HT1080 (cell line): ENCODE measurements at regions not wholly inside any gene's neighbourhood (a gene's known extent, or its start where the extent isn't known, plus 50 kb on each side); places are given as distances from the start of the nearest gene placed in this dataset.
"Not testable (repeated sequence)": the region's sequence is repeated elsewhere in the genome, so short reads cannot be mapped to it uniquely, and the experiment has no call there.

Experiments
- DNase-seq: peaks from one replicate; pipeline ENCODE4 v3.0.0-alpha.2; 2015; ENCODE audit warnings: low read depth

GRCh38 chr11:12585861-12586260, 88.4 kb upstream of the TEAD1 start:
- no peak for DNase-seq

- peak; percentile 81 for DNase-seq
Measured at GRCh38 chr11:12587333-12587991, 86.8 kb upstream of the TEAD1 start.

GRCh38 chr11:12591706-12592105, 82.5 kb upstream of the TEAD1 start:
- DNase-seq, result no peak

DNA sequence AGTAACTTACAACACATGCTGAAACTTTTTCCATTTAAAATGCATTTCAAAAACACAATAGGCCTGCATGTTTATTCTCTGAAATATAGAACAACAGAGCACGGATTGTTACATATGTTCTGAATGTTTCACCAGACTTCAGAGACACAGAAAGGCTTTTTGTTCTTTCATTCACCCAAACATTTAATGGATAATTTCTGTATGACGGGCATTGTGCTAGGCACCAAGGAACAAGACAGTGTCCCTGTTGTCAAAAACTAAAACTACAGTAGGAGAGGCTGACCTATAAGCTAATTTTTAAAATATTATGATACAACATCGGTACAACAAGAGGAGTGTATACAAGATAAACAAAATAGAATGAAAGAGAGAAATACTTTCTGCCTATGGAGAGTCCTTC, 81.9 kb upstream of the TEAD1 start:
- no peak for DNase-seq

DNA sequence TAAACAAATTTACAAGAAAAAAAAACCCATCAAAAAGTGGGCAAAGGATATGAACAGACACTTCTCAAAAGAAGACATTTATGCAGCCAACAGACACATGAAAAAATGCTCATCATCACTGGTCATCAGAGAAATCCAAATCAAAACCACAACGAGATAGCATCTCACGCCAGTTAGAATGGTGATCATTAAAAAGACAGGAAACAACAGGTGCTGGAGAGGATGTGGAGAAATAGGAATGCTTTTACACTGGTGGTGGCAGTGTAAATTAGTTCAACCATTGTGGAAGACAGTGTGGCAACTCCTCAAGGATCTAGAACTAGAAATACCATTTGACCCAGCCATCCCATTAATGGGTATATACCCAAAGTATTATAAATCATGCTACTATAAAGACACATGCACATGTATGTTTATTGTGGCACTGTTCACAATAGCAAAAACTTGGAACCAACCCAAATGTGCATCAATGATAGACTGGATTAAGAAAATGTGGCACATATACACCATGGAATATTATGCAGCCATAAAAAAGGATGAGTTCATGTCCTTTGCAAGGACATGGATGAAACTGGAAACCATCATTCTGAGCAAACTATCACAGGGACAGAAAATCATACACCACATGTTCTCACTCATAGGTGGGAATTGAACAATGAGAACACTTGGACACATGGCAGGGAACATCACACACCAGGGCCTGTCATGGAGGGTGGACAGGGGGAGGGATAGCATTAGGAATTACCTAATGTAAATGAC, 79.0 kb upstream of the TEAD1 start:
- not testable (repeated sequence) for DNase-seq

GRCh38 chr11:12598330-12599256, 75.6 kb upstream of the TEAD1 start:
- peak; percentile 76 for DNase-seq

- DNase-seq, result peak; percentile 13
Measured at GRCh38 chr11:12599408-12600143, 74.6 kb upstream of the TEAD1 start.

GRCh38 chr11:12600829-12601228, 73.4 kb upstream of the TEAD1 start:
- no peak for DNase-seq

GRCh38 chr11:12602421-12602820, 71.8 kb upstream of the TEAD1 start:
- DNase-seq, result peak; percentile 39

- DNase-seq, result no peak
Measured at GRCh38 chr11:12603143-12604088, 70.8 kb upstream of the TEAD1 start.

DNA sequence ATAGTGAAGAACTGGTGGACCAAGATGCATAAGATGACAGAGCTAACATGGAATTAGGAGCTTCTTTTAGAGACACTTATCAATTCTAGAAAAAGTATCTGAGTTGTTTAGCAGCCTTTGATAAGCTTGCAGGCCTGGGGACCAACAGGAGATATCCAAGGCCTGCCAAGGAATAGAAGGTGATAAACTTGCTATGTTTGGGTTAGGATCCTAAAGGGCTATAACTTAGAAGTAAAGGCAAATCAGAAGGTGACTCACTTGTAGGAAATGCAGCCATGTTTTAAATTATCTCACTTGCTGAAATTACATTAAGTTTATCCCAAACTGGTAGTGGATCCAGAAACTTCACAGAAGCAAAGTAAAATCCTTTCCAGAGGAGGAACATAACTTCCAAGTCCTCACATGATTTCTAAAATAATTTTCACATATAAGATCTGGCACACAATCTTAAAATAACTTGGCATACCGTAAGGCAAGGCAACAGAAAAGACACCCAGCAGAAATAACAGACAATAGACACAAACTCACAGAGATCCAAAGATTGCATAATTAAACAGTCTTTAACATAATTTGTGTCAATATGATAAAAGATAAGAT, 69.6 kb upstream of the TEAD1 start:
- DNase-seq, result no peak

- DNase-seq, result peak; percentile 47
Measured at GRCh38 chr11:12606597-12606996, 67.6 kb upstream of the TEAD1 start.

- DNase-seq, result not testable (repeated sequence)
Measured at GRCh38 chr11:12608678-12609077, 65.5 kb upstream of the TEAD1 start.

DNA sequence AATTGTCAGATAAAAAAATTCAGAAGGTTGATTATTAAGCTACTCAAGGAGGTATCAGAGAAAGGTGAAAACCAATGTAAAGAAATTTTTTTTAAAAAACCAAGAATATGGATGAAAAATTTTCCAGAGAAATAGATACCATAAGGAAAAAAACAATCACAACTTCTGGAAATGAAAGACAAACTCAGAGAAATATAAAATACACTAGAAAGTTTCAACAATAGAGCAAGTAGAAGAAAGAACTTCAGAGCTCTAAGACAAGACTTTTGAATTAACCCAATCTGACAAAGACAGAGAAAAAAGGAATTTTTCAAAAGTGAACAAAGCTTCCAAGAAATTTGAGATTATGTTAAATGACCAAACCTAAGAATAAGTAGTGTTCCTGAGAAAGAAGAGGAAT, 62.9 kb upstream of the TEAD1 start:
- DNase-seq, result no peak

DNA sequence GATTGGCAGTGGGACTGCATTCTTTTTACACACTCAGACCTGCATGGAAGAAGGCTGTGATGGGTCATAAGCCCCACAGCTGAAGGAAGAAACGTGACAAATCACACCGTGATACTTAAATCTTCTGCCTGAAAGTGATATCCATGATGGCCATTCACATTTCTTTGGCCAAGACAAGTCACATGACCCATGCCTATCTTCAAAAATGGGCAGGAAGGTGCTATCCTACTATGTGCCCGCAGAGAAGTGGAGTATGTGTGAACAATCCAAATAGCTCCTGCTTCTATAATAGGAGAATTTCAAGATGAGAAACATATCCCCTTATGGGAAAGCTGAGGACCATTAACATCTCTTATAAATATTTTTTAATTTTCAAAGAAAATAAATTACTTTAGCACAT, 56.6 kb upstream of the TEAD1 start:
- no peak for DNase-seq

DNA sequence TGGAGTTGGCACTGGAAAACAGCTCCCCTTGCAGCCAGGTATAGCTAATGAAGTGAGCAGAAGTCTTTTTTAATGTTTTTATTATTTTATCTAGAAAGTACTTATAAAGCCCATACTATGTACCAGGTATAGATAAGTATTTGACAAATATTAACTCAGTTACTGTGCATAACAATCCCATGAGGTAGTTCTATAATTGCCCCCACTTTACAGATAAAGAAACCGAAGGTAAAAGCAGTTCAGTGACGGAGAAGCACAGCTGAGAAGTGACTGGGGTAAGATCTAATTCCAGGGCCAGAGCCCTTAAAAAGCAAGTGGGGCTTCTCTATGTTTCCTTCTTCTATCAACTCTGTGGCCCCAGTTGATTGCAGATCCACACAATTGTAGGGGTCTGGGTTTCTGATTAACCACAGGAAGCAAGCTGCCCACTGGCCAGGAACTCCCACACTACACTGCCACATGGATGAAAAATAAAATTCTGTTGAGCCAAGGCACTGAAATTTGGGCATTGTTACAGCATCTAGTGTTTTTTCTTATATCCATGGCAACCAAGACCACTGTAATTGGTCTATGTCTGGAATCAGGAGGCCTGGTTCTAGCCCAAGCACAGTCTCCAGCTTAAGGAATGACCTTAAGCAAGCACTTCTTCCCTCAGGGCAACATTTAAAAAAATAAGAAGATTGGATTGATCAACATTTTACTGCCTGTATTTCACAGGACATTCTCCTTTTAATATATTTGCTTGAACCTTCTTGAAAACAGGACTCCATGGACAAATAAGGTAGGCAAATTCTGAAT, 55.3 kb upstream of the TEAD1 start:
- no peak for DNase-seq

DNA sequence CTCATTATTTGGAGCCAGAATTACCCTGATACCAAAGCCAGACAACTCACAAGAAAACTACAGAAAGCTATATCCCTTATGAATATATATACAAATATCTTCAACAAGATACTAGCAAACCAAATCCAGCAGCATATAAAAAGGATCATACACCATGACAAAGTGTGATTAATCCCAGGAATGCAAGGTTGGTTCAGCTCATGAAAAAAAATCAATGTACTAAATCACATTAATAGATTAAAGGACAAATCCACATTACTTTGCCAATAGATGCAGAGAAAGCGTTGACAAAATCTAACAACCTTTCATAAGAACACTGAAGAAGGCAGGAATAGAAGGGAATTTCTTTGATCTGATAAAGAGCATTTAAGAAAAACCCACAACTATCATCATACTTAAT, 50.4 kb upstream of the TEAD1 start:
- DNase-seq, result no peak
